Brain pericyte (primary cell): ENCODE measurements at regions not wholly inside any gene's neighbourhood (a gene's known extent, or its start where the extent isn't known, plus 50 kb on each side); places are given as distances from the start of the nearest gene placed in this dataset.
"Not testable (repeated sequence)": the region's sequence is repeated elsewhere in the genome, so short reads cannot be mapped to it uniquely, and the experiment has no call there.

ENCODE experiments used
- DNase-seq: peaks from one replicate; pipeline ENCODE4 v3.0.0-alpha.2; 2012; ENCODE audit warnings: low read depth, low spot score

DNA sequence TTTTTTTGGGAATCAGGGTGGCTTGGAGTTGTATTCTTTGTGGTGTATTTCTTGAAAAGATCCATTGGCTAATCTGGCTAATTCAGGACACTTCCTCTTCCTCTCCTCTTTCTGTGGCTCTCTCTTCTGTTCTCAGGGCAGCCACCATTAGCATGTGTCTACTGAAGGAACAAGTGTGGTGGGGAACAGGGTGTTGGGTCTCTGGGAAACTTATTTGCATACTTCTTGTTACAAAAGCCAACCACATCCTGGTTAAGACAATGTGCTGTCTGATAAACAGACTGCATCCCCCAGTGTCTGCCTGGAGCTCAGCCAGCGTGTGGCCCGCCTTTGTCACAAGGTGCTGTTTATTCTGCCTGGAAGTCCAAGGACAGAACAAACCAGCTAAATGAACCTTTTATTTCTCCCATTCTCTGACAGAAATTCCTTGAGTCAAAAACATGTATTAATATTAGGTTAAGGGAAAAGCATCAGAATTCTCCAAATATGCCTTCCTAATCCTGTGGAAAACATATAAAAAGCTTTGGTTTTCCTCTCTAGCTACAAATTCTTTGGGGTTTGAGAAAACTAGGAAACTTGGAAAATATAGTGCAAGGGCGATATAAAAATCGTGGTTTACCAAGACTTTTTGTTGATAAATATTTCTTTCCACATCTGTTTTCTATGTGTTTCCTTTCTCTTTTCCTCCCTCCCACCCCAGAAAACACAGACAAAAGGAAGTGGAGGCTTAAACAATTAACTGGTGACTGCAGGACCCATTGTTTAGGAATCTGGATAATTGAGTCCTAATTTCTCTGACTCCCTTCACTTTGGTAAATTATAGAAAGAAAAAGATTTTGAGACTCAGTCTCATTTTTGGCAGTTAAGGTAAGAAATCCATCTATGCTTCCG, 203.6 kb downstream of the SPRY1 start:
- DNase-seq, result no peak

DNA sequence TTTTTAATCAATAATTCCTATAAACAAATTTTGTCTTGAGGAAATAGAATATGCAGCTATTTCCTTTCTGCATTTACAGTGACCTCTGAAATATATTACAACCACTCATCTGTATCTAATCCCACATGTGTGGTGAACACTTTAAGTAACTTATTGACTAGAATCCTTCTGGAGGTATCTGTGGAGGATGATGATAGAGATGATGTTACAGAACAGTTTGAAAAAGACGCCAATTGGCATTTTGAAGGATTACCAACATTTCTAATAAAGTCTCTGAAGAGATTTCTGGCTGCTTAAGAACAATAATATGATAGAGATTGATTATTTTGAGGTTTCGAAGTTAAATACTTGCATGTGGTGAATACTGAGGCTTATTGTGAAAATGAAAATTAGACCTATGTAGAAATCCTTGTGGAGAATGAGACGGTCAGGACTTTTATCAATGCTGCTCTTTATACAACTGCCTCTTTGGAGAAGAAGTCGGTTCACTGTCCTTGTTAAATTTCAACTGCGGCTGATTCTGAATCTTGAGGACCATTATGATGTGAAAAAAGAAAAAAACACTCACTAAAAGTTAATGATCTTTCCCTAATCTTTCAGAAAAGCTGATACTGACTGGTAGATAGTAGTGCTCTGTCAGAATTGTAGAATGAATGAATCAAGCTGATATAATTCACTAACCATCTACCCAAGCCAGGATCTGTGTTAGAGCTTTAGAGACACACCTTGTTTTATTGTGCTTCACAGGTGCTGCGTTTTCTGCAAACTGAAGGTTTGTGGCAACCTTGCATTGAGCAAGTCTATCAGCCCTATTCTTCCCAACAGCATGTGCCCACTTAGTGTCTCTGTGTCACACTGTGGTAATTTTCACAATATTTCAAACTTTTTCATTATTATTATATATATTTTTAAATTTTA, 204.7 kb downstream of the SPRY1 start:
- DNase-seq, result no peak

DNA sequence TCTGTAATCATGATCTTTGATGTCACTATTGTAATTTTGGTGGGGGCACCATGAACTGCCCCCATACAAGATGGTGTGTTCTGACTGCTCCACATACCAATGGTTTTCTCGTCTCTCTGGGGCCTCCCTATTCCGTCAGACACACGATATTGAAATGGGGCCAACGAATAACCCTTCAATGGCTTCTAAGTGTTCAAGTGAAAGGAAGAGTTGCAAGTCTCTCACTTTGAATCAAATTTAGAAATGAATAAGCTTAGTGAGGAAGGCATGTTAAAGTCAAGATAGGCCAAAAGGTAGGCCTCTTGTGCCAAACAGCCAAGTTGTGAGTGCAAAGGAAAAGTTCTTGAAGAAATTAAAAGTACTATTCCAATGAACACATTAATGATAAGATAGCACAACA, 205.4 kb downstream of the SPRY1 start:
- DNase-seq, result no peak

DNA sequence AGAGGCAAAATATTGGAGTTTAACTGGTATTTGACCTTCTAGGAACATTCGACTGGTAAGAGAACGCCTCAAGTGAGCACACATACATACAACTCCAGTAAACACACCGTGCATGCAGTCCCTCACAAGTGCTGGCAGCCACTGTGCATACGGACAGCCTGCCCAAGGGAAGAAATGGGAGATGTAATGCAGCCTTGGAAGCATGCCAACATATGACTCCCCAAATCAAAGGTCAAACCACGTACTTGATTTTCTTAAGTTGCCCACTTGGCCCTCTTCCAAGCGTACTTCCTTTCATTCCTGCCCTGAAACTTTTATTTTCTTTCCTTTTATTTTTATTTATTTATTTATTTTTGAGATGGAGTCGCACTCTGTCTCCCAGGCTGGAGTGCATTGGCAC, 206.6 kb downstream of the SPRY1 start:
- DNase-seq, result peak; percentile 25

DNA sequence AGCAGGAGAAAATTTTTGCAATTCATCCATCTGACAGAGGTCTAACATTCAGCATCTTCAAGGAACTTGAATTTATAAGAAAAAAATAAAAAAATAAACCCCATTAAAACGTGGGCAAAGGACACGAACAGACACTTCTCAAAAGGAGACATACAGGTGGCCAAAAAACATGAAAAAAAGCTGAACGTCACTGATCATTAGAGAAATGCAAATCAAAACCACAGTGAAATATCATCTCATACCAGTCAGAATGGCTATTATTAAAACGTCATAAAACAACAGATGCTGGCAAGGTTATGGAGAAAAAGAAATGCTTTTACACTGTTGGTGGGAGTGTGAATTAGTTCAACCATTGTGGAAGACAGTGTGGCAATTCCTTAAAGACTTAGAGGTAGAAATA, 209.2 kb downstream of the SPRY1 start:
- DNase-seq, result not testable (repeated sequence)

DNA sequence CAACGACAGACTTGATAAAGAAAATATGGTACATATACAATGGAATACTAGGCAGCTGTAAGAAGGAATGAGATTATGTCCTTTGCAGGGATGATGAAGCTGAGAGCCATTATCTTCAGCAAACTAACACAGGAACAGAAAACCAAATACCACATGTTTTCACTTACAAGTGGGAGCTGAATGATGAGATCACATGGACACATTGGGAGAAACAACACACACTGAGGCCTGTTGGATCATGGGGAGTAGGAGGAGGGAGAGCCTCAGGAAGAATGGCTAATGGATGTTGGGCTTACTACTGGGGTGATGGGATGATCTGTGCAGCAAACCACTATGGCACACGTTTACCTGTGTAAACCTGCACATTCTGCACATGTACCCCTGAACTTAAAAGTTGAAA, 209.7 kb downstream of the SPRY1 start:
- DNase-seq, result no peak

DNA sequence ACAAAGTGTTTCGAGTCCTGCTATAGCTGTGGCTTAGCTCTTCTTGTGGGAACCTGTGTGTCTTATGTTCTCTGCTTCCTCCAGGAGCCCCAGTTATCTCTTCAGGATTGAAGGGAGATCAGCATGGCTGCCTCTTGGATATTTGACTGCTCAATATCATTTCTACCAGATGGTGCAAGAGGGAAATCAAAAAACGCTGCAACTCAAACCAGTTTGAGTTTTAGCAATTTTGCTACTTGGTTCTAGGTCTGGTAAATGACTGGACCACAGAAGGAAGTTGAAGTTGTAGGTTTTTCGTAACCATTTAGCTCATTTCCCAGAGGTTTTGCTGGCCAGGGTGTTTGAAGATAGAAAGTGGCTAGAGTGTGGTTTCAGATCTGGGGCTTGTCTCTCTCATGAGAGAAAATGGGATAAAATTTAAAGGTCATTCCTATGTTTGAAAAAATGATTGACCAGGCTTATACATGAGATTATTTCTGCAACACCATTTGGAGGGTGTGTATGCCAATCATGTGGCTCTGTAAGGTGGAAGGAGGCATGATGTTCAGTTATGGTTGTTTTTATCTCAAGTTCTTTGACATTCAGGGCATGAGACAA, 210.4 kb downstream of the SPRY1 start:
- DNase-seq, result no peak

DNA sequence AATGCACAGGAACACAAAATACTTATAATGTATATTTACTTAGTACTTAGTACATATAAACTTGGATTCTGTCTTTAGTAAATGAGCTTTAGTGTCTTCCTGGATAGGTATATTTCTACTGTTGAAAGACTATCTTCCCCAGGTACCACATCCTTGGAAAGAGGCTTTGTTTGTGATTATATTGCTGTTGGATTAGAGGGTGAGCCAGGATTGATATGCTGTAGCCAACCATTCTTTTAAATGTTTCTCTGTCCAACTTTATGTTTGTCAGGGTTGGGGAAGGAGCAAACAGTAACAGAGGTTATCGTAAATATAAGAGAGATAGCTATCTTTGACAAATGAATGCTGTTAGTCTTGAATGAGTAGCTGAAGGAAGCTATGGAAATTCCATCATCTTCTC, 213.2 kb downstream of the SPRY1 start:
- DNase-seq, result no peak

DNA sequence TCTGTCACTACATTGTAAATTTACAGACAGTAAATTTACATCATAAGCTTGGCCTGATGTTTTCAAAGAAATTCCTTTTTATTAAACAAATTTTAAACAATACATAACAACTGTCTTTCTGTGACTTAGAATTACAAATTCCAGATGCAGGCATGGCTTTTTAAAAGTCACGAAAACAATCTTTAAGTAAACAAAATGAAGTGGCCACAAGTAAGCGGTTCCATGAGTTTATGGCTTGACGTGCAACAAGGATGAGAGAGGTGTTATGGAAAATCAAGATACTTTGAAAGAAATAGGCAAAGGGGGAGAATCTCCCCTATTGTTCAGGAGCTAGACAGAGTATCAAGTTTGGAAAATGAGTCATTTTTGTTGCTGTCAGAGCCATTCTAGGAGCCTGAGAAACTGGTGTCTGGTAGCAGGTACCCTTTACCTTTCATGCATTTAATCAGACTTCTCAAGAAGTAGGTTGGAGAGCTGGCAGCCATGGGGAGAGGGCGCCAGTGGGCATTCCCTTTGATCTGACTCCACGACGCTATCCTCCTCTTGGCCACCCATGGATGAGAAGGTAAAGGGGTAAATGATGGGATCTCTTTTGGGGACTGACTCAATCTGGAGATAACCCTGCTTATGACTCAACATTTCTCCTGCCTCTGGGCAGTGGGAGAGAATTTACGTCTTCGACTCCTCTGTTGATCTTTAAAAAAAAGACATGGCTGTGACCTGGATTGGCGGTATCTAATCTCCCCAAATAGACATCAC, 217.2 kb downstream of the SPRY1 start:
- DNase-seq, result no peak

DNA sequence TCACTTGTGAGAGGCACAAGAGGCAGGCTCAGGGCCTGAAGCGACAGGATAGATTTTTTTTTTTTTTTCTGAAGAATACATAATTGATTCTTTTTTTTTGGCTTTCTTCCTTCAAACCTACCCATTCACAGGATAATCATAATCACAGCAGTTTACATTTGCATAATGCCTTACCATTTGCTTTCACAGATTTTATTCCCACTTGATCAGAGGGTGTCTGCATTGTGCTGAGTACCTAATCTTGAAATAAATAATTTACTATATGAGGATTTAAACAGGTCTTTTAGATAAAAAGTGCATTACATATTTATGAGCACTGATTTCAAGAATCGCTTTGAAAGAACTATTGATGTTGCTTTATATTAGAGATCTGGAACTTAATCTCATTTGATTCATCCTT, 219.3 kb downstream of the SPRY1 start:
- DNase-seq, result no peak

DNA sequence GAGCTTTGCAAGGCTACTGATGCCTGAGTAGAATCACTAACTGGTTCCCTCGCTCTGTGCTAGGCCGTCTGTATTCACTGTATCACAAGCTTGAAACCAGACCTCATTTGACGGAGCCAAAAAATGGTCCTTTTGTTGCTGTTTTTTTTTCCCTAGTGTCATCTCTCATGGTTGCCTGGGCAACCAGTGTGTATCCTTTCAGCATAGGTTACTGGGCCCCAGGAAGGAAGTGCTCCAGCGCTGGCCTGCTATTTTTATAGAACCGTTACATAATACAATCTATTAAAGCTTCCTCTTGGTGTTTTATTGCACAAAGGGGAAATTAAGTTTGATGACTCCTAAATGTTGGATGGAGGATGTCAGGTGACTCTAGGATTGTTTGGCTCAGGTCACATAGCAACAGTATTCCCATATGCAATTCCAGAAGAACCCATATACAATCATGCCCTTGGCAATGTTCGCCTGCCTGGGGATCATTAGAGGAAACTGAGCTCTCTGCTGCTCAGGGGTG, 220.4 kb downstream of the SPRY1 start:
- DNase-seq, result no peak

DNA sequence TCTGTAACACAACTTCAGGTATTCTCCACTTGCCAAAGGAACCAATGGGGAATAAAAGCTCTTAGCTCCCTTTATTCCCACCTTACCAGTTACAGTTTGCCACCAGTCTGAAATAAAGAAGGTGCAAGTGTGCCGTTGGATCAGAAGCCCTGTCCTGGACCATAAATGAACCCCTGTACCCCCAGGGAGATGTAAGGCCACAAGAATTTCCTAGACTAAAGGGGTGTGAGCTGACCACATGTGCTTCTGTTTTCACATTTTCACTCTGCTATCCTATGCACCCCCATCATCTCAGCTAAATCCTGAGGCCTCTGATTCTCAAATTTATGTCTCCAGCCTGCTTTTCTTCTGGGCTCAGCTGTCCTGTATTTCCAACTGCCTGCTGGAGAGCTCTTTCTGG, 221.2 kb downstream of the SPRY1 start:
- DNase-seq, result no peak

DNA sequence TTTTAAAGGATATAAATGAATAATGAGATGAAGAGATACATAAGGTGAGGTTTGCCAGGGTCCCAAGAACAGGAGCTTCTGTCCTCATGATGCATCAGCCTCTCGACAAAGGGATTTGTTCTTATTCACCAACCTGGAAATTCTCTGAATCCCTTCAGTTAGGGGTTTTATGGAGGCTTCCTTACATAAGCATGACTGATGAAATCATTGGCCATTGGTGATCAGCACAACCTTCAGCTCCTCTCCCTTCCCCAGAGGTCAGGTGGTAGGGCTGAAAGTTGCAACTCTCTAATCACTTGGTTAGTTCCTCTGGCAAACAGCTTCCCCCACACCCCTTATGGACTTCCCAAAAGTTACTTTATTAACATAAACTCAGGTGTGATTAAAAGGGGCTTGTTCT, 222.0 kb downstream of the SPRY1 start:
- no peak for DNase-seq

DNA sequence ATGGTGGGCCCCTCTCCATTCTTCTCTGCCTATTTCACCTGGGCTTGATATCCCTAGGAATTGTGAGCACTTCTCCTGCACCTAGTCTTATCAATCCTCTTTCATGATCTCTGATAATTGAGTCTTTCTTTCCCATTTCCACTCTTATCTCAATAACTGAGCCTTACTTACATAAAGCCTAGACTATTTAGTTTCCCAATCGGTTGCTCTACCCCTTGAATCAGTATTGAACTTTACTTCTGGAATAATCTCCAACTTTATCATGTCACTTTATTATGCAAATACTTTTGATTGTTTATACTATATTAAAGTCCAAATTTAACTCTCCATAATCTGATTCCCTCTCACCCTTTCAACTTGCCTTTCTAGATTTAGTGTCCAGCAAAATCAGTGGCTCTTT, 222.7 kb downstream of the SPRY1 start:
- no peak for DNase-seq

DNA sequence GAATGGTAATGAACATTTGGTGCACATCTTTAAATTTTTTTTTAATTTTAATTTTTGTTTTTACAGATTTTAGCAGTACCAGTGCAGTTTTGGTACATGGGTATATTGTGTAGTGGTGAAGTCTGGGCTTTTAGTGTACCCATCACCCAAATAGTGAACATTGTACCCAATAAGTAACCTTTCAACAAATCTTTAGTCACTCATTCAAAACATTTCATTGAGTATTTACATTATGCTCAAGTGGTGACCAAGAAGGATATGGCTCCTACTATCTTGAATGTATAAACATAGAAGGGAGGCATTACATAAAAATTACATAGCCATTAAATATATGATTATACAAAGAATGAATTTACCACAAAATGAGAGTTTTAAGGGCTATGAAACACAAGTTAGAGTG, 223.3 kb downstream of the SPRY1 start:
- DNase-seq, result no peak

DNA sequence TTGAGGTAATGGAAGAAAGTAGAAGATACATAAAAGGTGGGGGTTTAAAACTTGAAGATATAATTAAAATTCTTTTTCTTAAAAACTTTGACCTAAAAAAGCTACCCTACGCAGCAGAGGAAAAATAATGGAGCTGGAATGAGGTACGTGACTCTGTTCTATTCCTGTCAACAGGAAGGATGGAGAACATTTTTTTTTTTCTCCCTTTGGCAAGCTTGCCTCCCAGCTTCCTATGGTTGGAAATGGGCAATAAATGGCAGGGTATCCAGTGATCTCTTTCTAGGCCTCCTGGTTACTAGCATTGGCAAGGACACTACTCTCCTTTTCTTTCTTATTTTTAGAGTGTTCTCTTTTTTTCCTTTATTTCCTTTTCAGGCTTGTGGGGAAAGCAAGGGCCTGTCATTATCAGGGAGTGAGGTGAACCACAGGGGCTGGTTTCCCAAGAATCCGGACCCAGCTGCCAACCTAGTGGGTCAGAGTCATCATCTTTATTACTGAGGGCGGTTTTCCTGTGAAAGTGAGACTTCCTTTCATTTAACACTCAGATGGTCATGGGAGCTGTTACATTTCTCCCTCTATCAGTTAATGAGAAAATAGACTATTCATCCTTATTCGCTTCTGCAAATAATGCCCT, 224.6 kb downstream of the SPRY1 start:
- no peak for DNase-seq

DNA sequence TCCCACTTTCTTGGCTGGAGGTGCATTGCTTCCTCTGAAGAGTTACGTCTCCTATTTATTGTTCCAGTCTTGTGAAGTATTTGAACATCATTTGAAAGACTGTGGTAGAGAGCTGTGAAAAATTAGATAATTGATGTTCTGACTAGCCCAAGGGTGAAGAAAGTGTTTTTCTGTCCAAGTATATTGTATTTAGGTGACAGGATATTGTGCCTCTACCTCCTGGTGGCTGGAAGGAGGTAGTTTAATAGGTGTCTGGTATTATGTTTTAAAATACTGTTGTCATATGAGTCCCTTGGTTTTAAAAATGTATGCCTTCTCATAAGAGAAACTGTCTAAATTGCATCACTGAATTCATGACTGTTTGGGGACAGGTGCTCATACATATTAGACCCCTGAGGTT, 226.0 kb downstream of the SPRY1 start:
- no peak for DNase-seq

DNA sequence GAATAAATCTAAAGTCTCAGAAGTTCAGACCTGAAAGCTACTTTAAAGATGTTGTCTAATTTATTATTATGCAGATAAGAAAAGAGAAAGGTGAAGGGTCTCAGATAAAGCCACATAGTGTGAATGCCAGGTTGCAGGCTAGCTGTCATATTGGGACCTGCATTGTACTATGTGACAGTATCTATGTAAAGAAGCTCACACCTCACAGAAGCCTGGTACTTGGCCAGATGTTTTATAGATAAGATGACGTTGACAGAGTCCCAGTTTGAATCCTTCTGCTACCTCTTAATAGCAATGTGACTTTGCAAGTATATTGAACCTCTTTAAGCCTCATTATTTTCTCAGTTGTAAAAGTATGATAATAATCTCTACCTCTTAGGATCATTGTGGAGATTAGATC, 227.0 kb downstream of the SPRY1 start:
- DNase-seq, result no peak

DNA sequence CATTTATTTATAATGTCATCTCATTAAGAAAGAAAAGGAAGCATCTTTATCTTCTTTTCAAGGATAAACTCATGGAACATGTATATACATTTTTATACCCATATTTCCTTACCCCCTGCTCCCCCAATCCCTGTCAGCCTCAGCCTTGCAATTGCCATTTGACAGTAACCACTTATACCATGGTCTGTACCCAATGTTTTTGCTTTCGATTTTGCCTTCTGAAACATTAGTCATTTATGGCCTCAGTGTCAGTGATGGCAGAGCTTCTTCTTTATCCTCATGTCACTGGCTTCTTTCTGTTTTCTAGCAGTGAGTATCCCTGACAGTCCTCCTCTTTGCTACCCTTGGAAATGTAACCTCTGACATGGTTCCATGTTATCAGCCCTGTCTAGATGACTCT, 228.4 kb downstream of the SPRY1 start:
- DNase-seq, result no peak

DNA sequence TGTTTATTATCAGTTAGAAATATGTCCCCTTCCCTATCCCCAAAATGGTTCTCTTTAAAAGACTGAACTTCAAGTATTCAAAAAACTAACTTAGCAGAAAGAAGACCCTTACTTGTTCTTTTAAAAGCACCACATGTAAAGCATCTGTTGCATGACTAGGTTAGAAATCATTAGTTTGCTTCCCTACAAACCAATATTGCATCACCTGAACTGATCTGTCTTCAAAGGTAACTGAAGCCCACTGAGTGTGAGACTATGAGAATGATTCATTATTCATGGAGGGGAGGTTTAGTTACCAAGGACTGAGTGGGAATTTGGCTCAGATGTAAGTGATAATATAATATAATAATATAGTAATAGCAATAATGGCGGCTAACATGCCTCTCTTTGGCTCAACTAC, 231.7 kb downstream of the SPRY1 start:
- DNase-seq, result no peak
